Endodermal cell (in vitro differentiated cells): ENCODE measurements at regions not wholly inside any gene's neighbourhood (a gene's known extent, or its start where the extent isn't known, plus 50 kb on each side); places are given as distances from the start of the nearest gene placed in this dataset.

ENCODE experiments used
- DNase-seq: peaks from one replicate; pipeline ENCODE4 v3.0.0-alpha.2; 2017
- H3K27ac ChIP-seq: 2 replicates; pipeline ENCODE4 v1.5.1; 2013; ENCODE audit warnings: mild to moderate bottlenecking, low read depth, low read length, moderate library complexity
- H3K27me3 ChIP-seq: 2 replicates; pipeline ENCODE4 v1.6.1; 2013; ENCODE audit warnings: mild to moderate bottlenecking, low read length, moderate library complexity; ENCODE audit not compliant: insufficient read depth, control insufficient read depth, poor library complexity, severe bottlenecking
- H3K36me3 ChIP-seq: 2 replicates; pipeline ENCODE4 v1.7.0; 2013; ENCODE audit warnings: mild to moderate bottlenecking, low read length, moderate library complexity; ENCODE audit not compliant: control insufficient read depth, insufficient read depth
- H3K4me1 ChIP-seq: one replicate; pipeline ENCODE4 v1.7.0; 2013; ENCODE audit warnings: low read length; ENCODE audit not compliant: control insufficient read depth, insufficient read depth
- H3K4me3 ChIP-seq: 2 replicates; pipeline ENCODE4 v1.5.1; 2013; ENCODE audit warnings: mild to moderate bottlenecking, low read length, moderate library complexity
- H3K9ac ChIP-seq: 2 replicates; pipeline ENCODE4 v1.6.1; 2013; ENCODE audit warnings: mild to moderate bottlenecking, low read length, moderate library complexity; ENCODE audit not compliant: poor library complexity, severe bottlenecking; ENCODE audit errors: extremely low read depth
- H3K9me3 ChIP-seq: 2 replicates; pipeline ENCODE4 v1.6.1; 2013; ENCODE audit warnings: mild to moderate bottlenecking, low read length, moderate library complexity; ENCODE audit not compliant: control insufficient read depth
- H3K27ac Mint-ChIP-seq: 2 replicates; pipeline ENCODE4 v1.8.0; 2020; ENCODE audit warnings: mixed read lengths
- H3K27me3 Mint-ChIP-seq: 2 replicates; pipeline ENCODE4 v1.8.0; 2021; ENCODE audit warnings: mild to moderate bottlenecking, mixed read lengths; ENCODE audit not compliant: insufficient read depth
- H3K36me3 Mint-ChIP-seq: 2 replicates; pipeline ENCODE4 v1.8.0; 2020; ENCODE audit warnings: low read depth, mixed read lengths
- H3K4me1 Mint-ChIP-seq: 2 replicates; pipeline ENCODE4 v1.8.0; 2020; ENCODE audit warnings: mixed read lengths
- H3K4me3 Mint-ChIP-seq: 2 replicates; pipeline ENCODE4 v1.8.0; 2020; ENCODE audit warnings: mild to moderate bottlenecking, moderate library complexity, mixed read lengths
- H3K9me3 Mint-ChIP-seq: 2 replicates; pipeline ENCODE4 v1.8.0; 2020; ENCODE audit warnings: mild to moderate bottlenecking, mixed read lengths
- CTCF ChIP-seq: fragments of 200-600 bp; sonication (generic); conservative IDR thresholded peaks from 2 replicates; pipeline ENCODE4 v1.5.0; 2021; ENCODE audit warnings: antibody characterized with exemption, mild to moderate bottlenecking
- WGBS, 2 experiments: methylation state at CpG; one replicate each; pipeline versions ENCODE4 v1.1.5 to v1.1.7; 2013; ENCODE audit warnings: missing lambda C conversion rate in 2 of 2, mixed read lengths in 1 of 2; ENCODE audit not compliant: insufficient coverage in 1 of 2, insufficient read length in 1 of 2; 5-methylcytosine and 5-hydroxymethylcytosine counted together

- H3K4me1 Mint-ChIP-seq, result peaks cover 11% of the 10 kb centered on the region
These were observed 182.2 kb downstream of the RAP2B start for GRCh38 chr3:153343988-153344782.

GRCh38 chr3:153348457-153349107 is 186.6 kb downstream of the RAP2B start:
- Mint-ChIP-seq H3K9me3 (peaks cover 27% of the 10 kb centered on the region), H3K4me1 (peaks cover 5% of the 10 kb centered on the region), H3K27ac (no peak overlapping the region), H3K4me3 (no peak overlapping the region), H3K27me3 (peaks cover 45% of the 10 kb centered on the region), H3K36me3 (no peaks in the 10 kb centered on the region)
- Histone ChIP-seq H3K9me3 (peaks cover 13% of the 10 kb centered on the region), H3K27ac (no peak overlapping the region), H3K4me1 (no peaks in the 10 kb centered on the region), H3K4me3 (no peak overlapping the region), H3K27me3 (no peaks in the 10 kb centered on the region), H3K36me3 (no peaks in the 10 kb centered on the region), H3K9ac (no peak overlapping the region)
- no peak for DNase-seq
- TF ChIP-seq CTCF, result no peak
- WGBS, 2 experiments, result 56% methylated on average over 2 of the region's 2 CpGs; no CpG with 5 or more reads in 1 of the 2 experiments

More at GRCh38 chr3:153343988-153344782, 182.2 kb downstream of the RAP2B start:
- peaks cover 4% of the 10 kb centered on the region for H3K36me3 Mint-ChIP-seq
- no peak overlapping the region for H3K9ac ChIP-seq
- no peaks in the 10 kb centered on the region for H3K27me3 ChIP-seq
- no peak overlapping the region for H3K27ac Mint-ChIP-seq
- no peak overlapping the region for H3K4me3 ChIP-seq
- no peaks in the 10 kb centered on the region for H3K4me1 ChIP-seq
- 87 to 100% methylated on average over 3 of the region's 3 CpGs for WGBS, 2 experiments
- H3K9me3 ChIP-seq, result peaks cover 15% of the 10 kb centered on the region
- no peak overlapping the region for H3K4me3 Mint-ChIP-seq
- H3K36me3 ChIP-seq, result no peaks in the 10 kb centered on the region
- H3K27ac ChIP-seq, result no peak overlapping the region
- TF ChIP-seq CTCF, result no peak
- no peak for DNase-seq
- peaks cover 25% of the 10 kb centered on the region for H3K27me3 Mint-ChIP-seq
- peaks cover 38% of the 10 kb centered on the region for H3K9me3 Mint-ChIP-seq

- no peak overlapping the region for H3K4me3 ChIP-seq
- H3K4me1 ChIP-seq, result no peaks in the 10 kb centered on the region
- peaks cover 27% of the 10 kb centered on the region for H3K9me3 Mint-ChIP-seq
- H3K27me3 ChIP-seq, result no peaks in the 10 kb centered on the region
- 86 to 89% methylated on average over 1 of the region's 1 CpG for WGBS, 2 experiments
- H3K4me3 Mint-ChIP-seq, result no peak overlapping the region
- TF ChIP-seq CTCF, result no peak
- H3K27ac ChIP-seq, result no peak overlapping the region
- H3K9ac ChIP-seq, result no peak overlapping the region
- H3K9me3 ChIP-seq, result peaks cover 13% of the 10 kb centered on the region
- H3K36me3 Mint-ChIP-seq, result no peaks in the 10 kb centered on the region
- no peaks in the 10 kb centered on the region for H3K36me3 ChIP-seq
- H3K27me3 Mint-ChIP-seq, result peaks cover 45% of the 10 kb centered on the region
- no peak for DNase-seq
- peaks cover 4% of the 10 kb centered on the region for H3K4me1 Mint-ChIP-seq
- no peak overlapping the region for H3K27ac Mint-ChIP-seq
These were observed 187.1 kb downstream of the RAP2B start for GRCh38 chr3:153349108-153349499.
